Hepatocyte (in vitro differentiated cells): ENCODE measurements at regions not wholly inside any gene's neighbourhood (a gene's known extent, or its start where the extent isn't known, plus 50 kb on each side); places are given as distances from the start of the nearest gene placed in this dataset.

ENCODE experiments used
- DNase-seq: peaks from one replicate; pipeline ENCODE4 v3.0.0-alpha.2; 2016; ENCODE audit warnings: low spot score
- H2AFZ ChIP-seq: fragments of 200-600 bp; sonication (generic); 2 replicates; pipeline ENCODE4 v1.6.0; 2016; ENCODE audit warnings: antibody characterized with exemption, mild to moderate bottlenecking
- H3K27ac ChIP-seq: fragments of 200-600 bp; sonication (generic); 2 replicates; pipeline ENCODE4 v1.5.1; 2016; ENCODE audit warnings: mild to moderate bottlenecking
- H3K27me3 ChIP-seq: fragments of 200-600 bp; sonication (generic); 2 replicates; pipeline ENCODE4 v1.6.1; 2016
- H3K36me3 ChIP-seq: fragments of 200-600 bp; sonication (generic); replicated peaks from 2 replicates; pipeline ENCODE4 v1.5.1; 2016; ENCODE audit warnings: low read depth; ENCODE audit not compliant: insufficient read depth
- H3K4me1 ChIP-seq: fragments of 200-600 bp; sonication (generic); 2 replicates; pipeline ENCODE4 v1.5.1; 2016; ENCODE audit warnings: mild to moderate bottlenecking, moderate library complexity; ENCODE audit not compliant: insufficient read depth
- H3K4me2 ChIP-seq: fragments of 200-600 bp; sonication (generic); 2 replicates; pipeline ENCODE4 v1.6.0; 2016
- H3K4me3 ChIP-seq: fragments of 200-600 bp; sonication (generic); 2 replicates; pipeline ENCODE4 v1.5.1; 2016; ENCODE audit warnings: mild to moderate bottlenecking
- H3K79me2 ChIP-seq: fragments of 200-600 bp; sonication (generic); 2 replicates; pipeline ENCODE4 v1.6.0; 2017; ENCODE audit warnings: mild to moderate bottlenecking
- H3K9me2 ChIP-seq: fragments of 200-600 bp; sonication (generic); replicated peaks from 2 replicates; pipeline ENCODE4 v1.6.0; 2017; ENCODE audit warnings: mild to moderate bottlenecking; ENCODE audit not compliant: insufficient read depth
- H3K9me3 ChIP-seq: fragments of 200-600 bp; sonication (generic); 2 replicates; pipeline ENCODE4 v1.5.1; 2016; ENCODE audit warnings: low read depth, mild to moderate bottlenecking
- H4K20me1 ChIP-seq: fragments of 200-600 bp; sonication (generic); 2 replicates; pipeline ENCODE4 v1.6.0; 2016; ENCODE audit warnings: mild to moderate bottlenecking; ENCODE audit not compliant: insufficient read depth, poor library complexity, severe bottlenecking
- CTCF ChIP-seq: fragments of 200-600 bp; sonication (generic); IDR thresholded peaks from 2 replicates; pipeline ENCODE4 v1.5.1; 2016; ENCODE audit warnings: antibody characterized with exemption, mild to moderate bottlenecking; ENCODE audit not compliant: poor library complexity
- EZH2 ChIP-seq: fragments of 200-600 bp; sonication (generic); IDR thresholded peaks from 2 replicates; pipeline ENCODE4 v1.6.1; 2016; ENCODE audit warnings: antibody characterized with exemption, mild to moderate bottlenecking, borderline replicate concordance
- EZH2phosphoT487 ChIP-seq: fragments of 200-600 bp; sonication (generic); IDR thresholded peaks from one replicate; pipeline ENCODE4 v1.6.1; 2018; ENCODE audit warnings: antibody characterized with exemption, mild to moderate bottlenecking, low read depth, moderate library complexity; ENCODE audit not compliant: unreplicated experiment, severe bottlenecking
- WGBS: methylation state at CpG from one replicate; pipeline ENCODE4 v1.1.6; 2016; ENCODE audit warnings: low lambda C conversion rate; ENCODE audit errors: missing lambda C conversion rate; 5-methylcytosine and 5-hydroxymethylcytosine counted together

GRCh38 chr20:4330011-4330410 is 80.9 kb upstream of the ADRA1D start:
- H3K4me1 ChIP-seq, result no peaks in the 10 kb centered on the region
- H3K9me3 ChIP-seq, result no peaks in the 10 kb centered on the region
- WGBS, result 84% methylated on average over 5 of the region's 5 CpGs
- no peaks in the 10 kb centered on the region for H3K9me2 ChIP-seq
- no peak overlapping the region for H2AFZ ChIP-seq
- no peak overlapping the region for H3K4me2 ChIP-seq
- no peak overlapping the region for H3K27ac ChIP-seq
- H3K36me3 ChIP-seq, result no peaks in the 10 kb centered on the region
- H4K20me1 ChIP-seq, result no peaks in the 10 kb centered on the region
- H3K27me3 ChIP-seq, result no peaks in the 10 kb centered on the region
- TF ChIP-seq EZH2, result no peak
- no peak for TF ChIP-seq CTCF
- TF ChIP-seq EZH2phosphoT487, result no peak
- DNase-seq, result no peak
- no peaks in the 10 kb centered on the region for H3K79me2 ChIP-seq
- no peak overlapping the region for H3K4me3 ChIP-seq

GRCh38 chr20:4329232-4329631 is 80.1 kb upstream of the ADRA1D start:
- Histone ChIP-seq H3K4me2 (no peak overlapping the region), H4K20me1 (no peaks in the 10 kb centered on the region), H3K4me1 (no peaks in the 10 kb centered on the region), H3K27ac (no peak overlapping the region), H3K27me3 (no peaks in the 10 kb centered on the region), H2AFZ (no peak overlapping the region), H3K9me3 (no peaks in the 10 kb centered on the region), H3K4me3 (no peak overlapping the region), H3K36me3 (no peaks in the 10 kb centered on the region), H3K79me2 (no peaks in the 10 kb centered on the region), H3K9me2 (no peaks in the 10 kb centered on the region)
- DNase-seq, result no peak
- 87% methylated on average over 5 of the region's 5 CpGs for WGBS
- TF ChIP-seq EZH2phosphoT487 (no peak), EZH2 (no peak), CTCF (no peak)

GRCh38 chr20:4328541-4328940 is 79.5 kb upstream of the ADRA1D start:
- no peak for DNase-seq
- H3K27me3 ChIP-seq, result no peaks in the 10 kb centered on the region
- no peak overlapping the region for H3K4me3 ChIP-seq
- H3K36me3 ChIP-seq, result no peaks in the 10 kb centered on the region
- no peaks in the 10 kb centered on the region for H3K9me3 ChIP-seq
- no peaks in the 10 kb centered on the region for H3K9me2 ChIP-seq
- H3K79me2 ChIP-seq, result no peaks in the 10 kb centered on the region
- WGBS, result 90% methylated on average over 6 of the region's 6 CpGs
- no peaks in the 10 kb centered on the region for H3K4me1 ChIP-seq
- H4K20me1 ChIP-seq, result no peaks in the 10 kb centered on the region
- H2AFZ ChIP-seq, result no peak overlapping the region
- H3K27ac ChIP-seq, result no peak overlapping the region
- H3K4me2 ChIP-seq, result no peak overlapping the region
- TF ChIP-seq EZH2, result no peak
- no peak for TF ChIP-seq CTCF
- no peak for TF ChIP-seq EZH2phosphoT487

GRCh38 chr20:4327956-4328355 is 78.9 kb upstream of the ADRA1D start:
- H3K4me2 ChIP-seq, result no peak overlapping the region
- no peak for TF ChIP-seq EZH2phosphoT487
- no peak for TF ChIP-seq CTCF
- TF ChIP-seq EZH2, result no peak
- no peaks in the 10 kb centered on the region for H4K20me1 ChIP-seq
- no peaks in the 10 kb centered on the region for H3K36me3 ChIP-seq
- 85% methylated on average over 4 of the region's 4 CpGs for WGBS
- no peaks in the 10 kb centered on the region for H3K9me2 ChIP-seq
- no peaks in the 10 kb centered on the region for H3K27me3 ChIP-seq
- H3K4me3 ChIP-seq, result no peak overlapping the region
- no peak overlapping the region for H2AFZ ChIP-seq
- no peak overlapping the region for H3K27ac ChIP-seq
- H3K79me2 ChIP-seq, result no peaks in the 10 kb centered on the region
- no peak for DNase-seq
- no peaks in the 10 kb centered on the region for H3K4me1 ChIP-seq
- H3K9me3 ChIP-seq, result no peaks in the 10 kb centered on the region
